ENCODE measurements at regions not wholly inside any gene's neighbourhood (a gene's known extent, or its start where the extent isn't known, plus 50 kb on each side); places are given as distances from the start of the nearest gene placed in this dataset.

GRCh38 chr1:157359314-157360022 lies 192.8 kb downstream of the FCRL5 start:
- Histone ChIP-seq H3K27ac (no peak overlapping the region), H3K4me2 (ENCODE audit: low read length) (no peak overlapping the region), H3K27me3 (ENCODE audit: control insufficient read depth, insufficient read depth, low read length) (no peaks in the 10 kb centered on the region), H3K36me3 (ENCODE audit: control insufficient read depth, insufficient read depth, low read length) (no peaks in the 10 kb centered on the region), H3K4me1 (no peaks in the 10 kb centered on the region), H2AFZ (no peak overlapping the region), H3K9ac (no peak overlapping the region), H3K9me3 (ENCODE audit: control insufficient read depth, low read length) (no peaks in the 10 kb centered on the region), H3K4me3 (ENCODE audit: low read depth, low read length) (no peak overlapping the region), H3K79me2 (no peaks in the 10 kb centered on the region)
- TF ChIP-seq, protein P1, sequence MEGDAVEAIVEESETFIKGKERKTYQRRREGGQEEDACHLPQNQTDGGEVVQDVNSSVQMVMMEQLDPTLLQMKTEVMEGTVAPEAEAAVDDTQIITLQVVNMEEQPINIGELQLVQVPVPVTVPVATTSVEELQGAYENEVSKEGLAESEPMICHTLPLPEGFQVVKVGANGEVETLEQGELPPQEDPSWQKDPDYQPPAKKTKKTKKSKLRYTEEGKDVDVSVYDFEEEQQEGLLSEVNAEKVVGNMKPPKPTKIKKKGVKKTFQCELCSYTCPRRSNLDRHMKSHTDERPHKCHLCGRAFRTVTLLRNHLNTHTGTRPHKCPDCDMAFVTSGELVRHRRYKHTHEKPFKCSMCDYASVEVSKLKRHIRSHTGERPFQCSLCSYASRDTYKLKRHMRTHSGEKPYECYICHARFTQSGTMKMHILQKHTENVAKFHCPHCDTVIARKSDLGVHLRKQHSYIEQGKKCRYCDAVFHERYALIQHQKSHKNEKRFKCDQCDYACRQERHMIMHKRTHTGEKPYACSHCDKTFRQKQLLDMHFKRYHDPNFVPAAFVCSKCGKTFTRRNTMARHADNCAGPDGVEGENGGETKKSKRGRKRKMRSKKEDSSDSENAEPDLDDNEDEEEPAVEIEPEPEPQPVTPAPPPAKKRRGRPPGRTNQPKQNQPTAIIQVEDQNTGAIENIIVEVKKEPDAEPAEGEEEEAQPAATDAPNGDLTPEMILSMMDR (IDR thresholded peaks at IDR 0.05), result no peak

DNA sequence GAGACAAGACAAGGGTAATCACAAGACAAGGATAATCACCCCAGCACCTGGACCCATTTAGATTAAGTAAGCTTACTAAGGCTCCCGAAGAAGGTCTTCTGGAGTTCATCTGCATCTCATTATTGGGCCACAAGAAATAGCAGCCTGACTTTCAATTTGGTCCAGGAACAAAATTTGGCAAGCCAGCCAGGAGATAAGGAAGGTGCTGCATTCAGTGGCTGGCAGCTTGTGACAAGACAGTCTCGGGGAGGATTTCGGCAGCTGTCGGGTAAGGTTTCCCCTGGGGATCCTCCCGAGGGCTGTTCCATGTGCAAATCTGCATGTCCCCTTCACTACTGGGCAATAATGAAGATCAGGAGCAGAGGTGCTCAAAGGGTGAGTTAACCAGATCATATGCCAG lies 195.2 kb downstream of the FCRL5 start:
- no peak overlapping the region for H3K4me2 ChIP-seq (ENCODE audit: low read length)
- H2AFZ ChIP-seq, result no peak overlapping the region
- H3K9ac ChIP-seq, result no peak overlapping the region
- no peaks in the 10 kb centered on the region for H3K79me2 ChIP-seq
- TF ChIP-seq, protein P1 (IDR thresholded peaks at IDR 0.05), result no peak
- no peak overlapping the region for H3K4me3 ChIP-seq (ENCODE audit: low read depth, low read length)
- no peaks in the 10 kb centered on the region for H3K9me3 ChIP-seq (ENCODE audit: control insufficient read depth, low read length)
- no peaks in the 10 kb centered on the region for H3K27me3 ChIP-seq (ENCODE audit: control insufficient read depth, insufficient read depth, low read length)
- H3K36me3 ChIP-seq (ENCODE audit: control insufficient read depth, insufficient read depth, low read length), result no peaks in the 10 kb centered on the region
- H3K4me1 ChIP-seq, result no peaks in the 10 kb centered on the region
- no peak overlapping the region for H3K27ac ChIP-seq

- no peak overlapping the region for H2AFZ ChIP-seq
- no peaks in the 10 kb centered on the region for H3K36me3 ChIP-seq (ENCODE audit: control insufficient read depth, insufficient read depth, low read length)
- H3K4me3 ChIP-seq (ENCODE audit: low read depth, low read length), result no peak overlapping the region
- H3K9me3 ChIP-seq (ENCODE audit: control insufficient read depth, low read length), result no peaks in the 10 kb centered on the region
- no peak overlapping the region for H3K4me2 ChIP-seq (ENCODE audit: low read length)
- H3K4me1 ChIP-seq, result no peaks in the 10 kb centered on the region
- no peak overlapping the region for H3K9ac ChIP-seq
- TF ChIP-seq, protein P1 (IDR thresholded peaks at IDR 0.05), result no peak
- H3K27me3 ChIP-seq (ENCODE audit: control insufficient read depth, insufficient read depth, low read length), result no peaks in the 10 kb centered on the region
- H3K79me2 ChIP-seq, result no peaks in the 10 kb centered on the region
- H3K27ac ChIP-seq, result no peak overlapping the region
These were observed 195.7 kb downstream of the FCRL5 start for GRCh38 chr1:157356601-157357000.

- H3K4me3 ChIP-seq (ENCODE audit: low read depth, low read length), result no peak overlapping the region
- TF ChIP-seq, protein P1 (IDR thresholded peaks at IDR 0.05), result no peak
- H3K27ac ChIP-seq, result no peak overlapping the region
- H3K9ac ChIP-seq, result no peak overlapping the region
- H3K9me3 ChIP-seq (ENCODE audit: control insufficient read depth, low read length), result no peaks in the 10 kb centered on the region
- no peaks in the 10 kb centered on the region for H3K27me3 ChIP-seq (ENCODE audit: control insufficient read depth, insufficient read depth, low read length)
- H3K36me3 ChIP-seq (ENCODE audit: control insufficient read depth, insufficient read depth, low read length), result no peaks in the 10 kb centered on the region
- no peak overlapping the region for H2AFZ ChIP-seq
- H3K79me2 ChIP-seq, result no peaks in the 10 kb centered on the region
- H3K4me2 ChIP-seq (ENCODE audit: low read length), result no peak overlapping the region
- H3K4me1 ChIP-seq, result no peaks in the 10 kb centered on the region
These were observed 198.8 kb downstream of the FCRL5 start for GRCh38 chr1:157353546-157353945.

- no peak overlapping the region for H3K9ac ChIP-seq
These were observed 199.4 kb downstream of the FCRL5 start for GRCh38 chr1:157352817-157353408.

More at GRCh38 chr1:157352817-157353408, 199.4 kb downstream of the FCRL5 start:
- H3K79me2 ChIP-seq, result no peaks in the 10 kb centered on the region
- H3K4me1 ChIP-seq, result no peaks in the 10 kb centered on the region
- H3K36me3 ChIP-seq (ENCODE audit: control insufficient read depth, insufficient read depth, low read length), result no peaks in the 10 kb centered on the region
- TF ChIP-seq, protein P1 (IDR thresholded peaks at IDR 0.05), result no peak
- no peaks in the 10 kb centered on the region for H3K27me3 ChIP-seq (ENCODE audit: control insufficient read depth, insufficient read depth, low read length)
- H2AFZ ChIP-seq, result no peak overlapping the region
- H3K27ac ChIP-seq, result no peak overlapping the region
- no peaks in the 10 kb centered on the region for H3K9me3 ChIP-seq (ENCODE audit: control insufficient read depth, low read length)
- H3K4me3 ChIP-seq (ENCODE audit: low read depth, low read length), result no peak overlapping the region
- H3K4me2 ChIP-seq (ENCODE audit: low read length), result no peak overlapping the region

All from parathyroid adenoma (tissue), 2 donors.